GM19438 (cell line): ENCODE measurements at regions not wholly inside any gene's neighbourhood (a gene's known extent, or its start where the extent isn't known, plus 50 kb on each side); places are given as distances from the start of the nearest gene placed in this dataset.
"Not testable (repeated sequence)": the region's sequence is repeated elsewhere in the genome, so short reads cannot be mapped to it uniquely, and the experiment has no call there.

Experiments
- ATAC-seq: cut with Tn5 transposase; IDR thresholded peaks from one replicate; pipeline ENCODE4 v1.9.1; 2021; ENCODE audit warnings: low read depth; ENCODE audit not compliant: unreplicated experiment

DNA sequence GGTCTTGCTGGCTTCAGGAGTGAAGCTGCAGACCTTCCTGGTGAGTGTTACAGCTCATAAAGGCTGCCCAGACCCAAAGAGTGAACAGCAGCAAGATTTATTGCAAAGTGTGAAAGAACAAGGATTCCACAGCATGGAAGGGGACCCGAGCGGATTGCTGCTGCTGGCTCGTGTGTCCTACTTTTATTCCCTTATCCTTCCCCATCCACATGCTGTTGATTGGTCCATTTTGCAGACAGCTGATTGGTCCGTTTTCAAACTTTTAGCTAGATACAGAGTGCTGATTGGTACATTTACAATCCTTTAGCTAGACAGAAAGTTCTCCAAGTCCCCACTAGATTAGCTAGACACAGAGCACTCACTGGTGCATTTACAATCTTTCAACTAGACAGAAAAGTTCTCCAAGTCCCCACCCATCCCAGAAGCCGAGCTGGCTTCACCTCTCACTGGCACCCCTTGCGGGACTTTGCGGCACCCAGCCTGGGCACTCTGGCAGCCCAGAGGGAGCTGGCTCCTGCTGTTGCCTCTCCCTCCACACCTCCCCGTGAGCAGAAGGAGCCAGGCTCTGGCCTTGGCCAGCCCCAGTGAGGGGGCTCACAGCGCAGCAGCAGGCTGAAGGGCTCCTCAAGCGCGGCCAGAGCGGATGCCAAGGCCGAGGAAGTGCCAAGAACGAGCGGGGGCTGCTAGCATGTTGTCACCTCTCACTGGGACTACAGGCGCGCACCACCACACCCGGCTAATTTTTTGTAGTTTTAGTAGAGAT lies 369.6 kb upstream of the POT1 start:
- ATAC-seq = no peak

DNA sequence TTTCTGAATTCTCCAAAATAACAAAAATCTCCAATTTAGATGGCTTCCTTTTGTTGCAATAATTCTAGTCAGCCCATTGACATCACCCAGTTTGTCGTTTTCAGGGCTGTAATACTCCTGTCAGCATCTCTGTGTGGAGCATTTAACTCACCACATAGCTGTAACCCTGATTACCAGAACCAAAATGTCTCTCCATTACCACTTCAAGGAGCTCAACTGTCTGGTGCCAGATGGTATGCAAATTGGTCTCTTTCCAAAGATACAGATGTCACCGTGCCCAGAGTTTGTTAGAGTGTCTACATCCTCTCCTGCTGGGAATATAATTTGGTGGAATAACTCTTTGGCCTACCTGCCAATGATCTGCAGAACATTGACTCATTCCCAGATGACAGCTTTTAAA lies 350.3 kb upstream of the POT1 start:
- no peak for ATAC-seq

DNA sequence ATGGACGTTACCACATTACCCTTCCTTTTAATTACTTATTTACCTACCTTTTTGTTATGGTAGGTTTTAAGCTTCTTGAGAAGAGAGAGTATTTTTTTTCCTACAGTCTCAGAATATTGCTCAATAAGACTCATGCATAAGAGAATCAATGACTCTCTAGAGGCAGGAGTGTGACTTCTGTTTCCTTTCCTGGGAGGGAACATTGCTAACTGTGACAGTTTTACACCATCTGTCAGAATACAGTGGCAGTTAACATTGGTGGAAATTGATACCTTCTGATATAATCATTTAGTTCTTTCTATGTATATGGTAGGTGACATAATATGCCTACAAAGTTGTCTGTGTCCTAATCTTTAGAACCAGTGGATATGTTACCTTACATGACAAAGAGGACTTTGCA lies 348.7 kb upstream of the POT1 start:
- ATAC-seq = no peak

- not testable (repeated sequence) for ATAC-seq
Observed at GRCh38 chr7:125274742-125275141, 345.1 kb upstream of the POT1 start.

DNA sequence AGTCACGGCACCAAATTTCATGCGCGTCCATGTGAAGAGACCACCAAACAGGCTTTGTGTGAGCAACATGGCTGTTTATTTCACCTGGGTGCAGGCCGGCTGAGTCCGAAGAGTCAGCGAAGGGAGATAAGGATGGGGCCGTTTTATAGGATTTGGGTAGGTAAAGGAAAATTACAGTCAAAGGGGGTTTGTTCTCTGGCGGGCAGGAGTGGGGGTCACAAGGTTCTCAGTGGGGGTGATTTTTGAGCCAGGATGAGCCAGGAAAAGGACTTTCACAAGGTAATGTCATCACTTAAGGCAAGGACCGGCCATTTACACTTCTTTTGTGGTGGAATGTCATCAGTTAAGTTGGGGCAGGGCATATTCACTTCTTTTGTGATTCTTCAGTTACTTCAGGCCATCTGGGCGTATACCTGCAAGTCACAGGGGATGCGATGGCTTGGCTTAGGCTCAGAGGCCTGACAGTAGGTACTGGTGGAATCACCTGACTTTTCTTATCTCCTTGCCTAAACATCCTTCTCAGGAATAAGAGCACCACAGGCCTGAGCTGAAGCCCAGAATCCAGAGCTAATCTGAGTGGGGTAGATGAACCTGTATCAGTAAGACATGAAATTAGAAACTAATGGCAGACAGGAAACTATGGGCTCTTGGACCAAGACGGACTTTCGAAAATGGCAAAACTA lies 334.7 kb upstream of the POT1 start:
- not testable (repeated sequence) for ATAC-seq

DNA sequence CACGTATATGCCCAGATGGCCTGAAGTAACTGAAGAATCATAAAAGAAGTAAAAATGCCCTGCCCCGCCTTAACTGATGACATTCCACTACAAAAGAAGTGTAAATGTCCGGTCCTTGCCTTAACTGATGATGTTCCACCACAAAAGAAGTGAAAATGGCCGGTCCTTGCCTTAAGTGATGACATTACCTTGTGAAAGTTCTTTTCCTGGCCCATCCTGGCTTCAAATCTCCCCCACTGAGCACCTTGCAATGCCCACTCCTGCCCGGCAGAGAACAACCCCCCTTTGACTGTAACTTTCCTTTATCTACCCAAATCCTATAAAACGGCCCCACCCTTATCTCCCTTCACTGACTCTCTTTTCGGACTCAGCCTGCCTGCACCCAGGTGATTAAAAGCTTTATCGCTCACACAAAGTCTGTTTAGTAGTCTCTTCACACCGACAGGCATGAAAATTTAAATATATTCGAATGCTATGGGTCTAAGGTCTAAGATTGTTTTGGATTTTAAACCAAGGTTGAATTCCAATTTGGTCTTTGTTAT lies 329.3 kb upstream of the POT1 start:
- ATAC-seq = not testable (repeated sequence)

DNA sequence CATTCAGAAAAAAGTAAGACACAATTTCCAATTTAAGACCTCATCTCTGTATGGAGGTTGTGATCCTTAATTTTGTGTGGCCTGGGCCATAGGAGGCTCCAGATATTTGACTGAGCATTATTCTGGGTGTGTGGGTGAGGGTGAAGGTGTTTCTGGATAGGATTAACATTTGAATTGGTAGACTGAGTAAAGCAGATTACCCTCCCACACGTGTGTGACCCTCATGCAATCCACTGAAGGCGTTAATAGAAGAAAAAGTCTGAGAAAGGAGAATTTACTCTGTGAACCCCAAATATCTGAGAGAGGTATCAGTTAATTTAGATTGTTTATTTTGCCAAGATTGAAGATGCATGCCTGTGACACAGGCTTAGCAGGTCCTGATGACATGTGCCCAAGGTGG lies 328.0 kb upstream of the POT1 start:
- no peak for ATAC-seq

DNA sequence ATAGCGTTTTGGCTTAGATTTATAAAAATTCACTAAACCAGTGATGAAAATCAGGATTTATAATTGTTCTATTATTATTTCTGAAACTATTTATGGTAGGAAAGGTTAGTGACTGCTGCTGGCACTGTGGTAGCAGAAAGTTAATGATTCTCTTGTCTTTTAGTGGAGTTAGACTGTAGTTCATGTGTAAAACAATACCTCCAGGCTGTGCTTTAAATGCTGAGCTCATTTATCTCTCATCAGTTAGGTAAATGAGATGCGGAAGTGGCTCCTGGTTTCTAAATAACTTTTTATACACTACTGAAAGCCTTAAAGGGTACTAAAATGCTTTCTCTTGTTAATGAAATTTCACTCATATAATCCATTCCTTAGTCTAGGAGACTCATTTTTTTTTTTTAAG lies 326.8 kb upstream of the POT1 start:
- ATAC-seq = no peak

- no peak for ATAC-seq
Observed at GRCh38 chr7:125255810-125256209, 326.2 kb upstream of the POT1 start.

GRCh38 chr7:125254566-125254965 lies 324.9 kb upstream of the POT1 start:
- ATAC-seq = no peak

- ATAC-seq = no peak
Observed at GRCh38 chr7:125253452-125254190, 324.0 kb upstream of the POT1 start.

DNA sequence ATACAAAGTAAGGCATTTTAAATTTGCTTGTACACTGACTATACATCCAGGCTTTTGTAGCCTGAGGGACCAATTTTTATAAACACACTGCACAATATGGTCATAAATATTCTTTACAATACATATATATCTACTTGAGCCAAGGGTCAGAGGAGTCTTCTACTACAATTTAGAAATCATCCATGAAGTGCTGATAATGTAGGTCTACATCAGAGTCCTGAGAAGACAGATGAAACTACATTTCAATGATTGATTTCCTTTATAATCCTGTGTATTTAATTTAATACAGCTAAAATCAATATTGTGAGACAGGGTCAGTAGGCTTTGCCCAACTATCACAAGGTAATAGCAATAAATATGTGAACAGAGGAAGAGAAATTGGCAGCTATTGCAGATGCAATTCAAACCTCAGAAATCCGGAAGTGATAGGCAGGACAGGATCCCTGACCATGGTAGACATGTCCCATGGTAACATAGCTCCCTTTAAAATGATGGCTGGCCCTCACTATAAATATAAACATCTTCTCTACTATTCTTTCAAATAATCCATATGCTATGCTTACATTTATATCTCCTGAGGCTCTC lies 318.0 kb upstream of the POT1 start:
- no peak for ATAC-seq

GRCh38 chr7:125246706-125247105 lies 317.1 kb upstream of the POT1 start:
- no peak for ATAC-seq

GRCh38 chr7:125241548-125241947 lies 311.9 kb upstream of the POT1 start:
- ATAC-seq = no peak

DNA sequence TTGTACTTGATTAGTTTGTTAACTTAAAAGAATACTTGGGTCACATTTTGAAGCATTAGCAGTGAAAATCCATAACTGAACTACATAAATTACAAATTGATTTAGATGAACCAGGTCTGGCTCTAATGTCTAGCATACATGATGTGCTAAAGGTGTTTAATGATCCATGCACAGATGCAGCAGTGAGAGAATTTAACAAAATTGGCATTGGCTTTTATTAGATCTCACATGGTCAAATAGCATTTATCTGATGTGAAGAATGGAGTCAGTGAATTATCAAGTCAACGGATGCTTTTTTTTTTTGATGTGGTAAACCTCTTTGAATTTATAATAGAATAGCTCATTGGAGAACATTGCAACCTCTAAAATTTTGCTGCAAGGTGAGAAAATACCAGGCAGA lies 293.0 kb upstream of the POT1 start:
- ATAC-seq = no peak

DNA sequence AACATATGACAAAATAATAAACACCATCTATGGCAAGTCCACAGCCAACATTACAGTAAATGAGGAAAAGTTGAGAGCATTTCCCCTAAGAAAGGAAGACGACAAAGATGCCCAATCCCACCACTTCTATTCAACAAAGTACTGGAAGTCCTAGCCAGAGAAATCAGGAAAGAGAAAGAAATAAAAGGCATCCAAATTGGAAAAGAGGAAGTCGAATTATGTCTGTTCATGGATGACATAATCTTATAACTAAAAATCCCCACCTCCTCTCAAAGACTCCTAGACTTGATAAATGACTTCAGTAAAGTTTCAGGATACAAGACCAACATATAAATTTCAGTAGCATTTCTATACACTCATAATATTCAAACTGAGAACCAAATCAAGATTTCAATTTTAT lies 288.5 kb upstream of the POT1 start:
- no peak for ATAC-seq

DNA sequence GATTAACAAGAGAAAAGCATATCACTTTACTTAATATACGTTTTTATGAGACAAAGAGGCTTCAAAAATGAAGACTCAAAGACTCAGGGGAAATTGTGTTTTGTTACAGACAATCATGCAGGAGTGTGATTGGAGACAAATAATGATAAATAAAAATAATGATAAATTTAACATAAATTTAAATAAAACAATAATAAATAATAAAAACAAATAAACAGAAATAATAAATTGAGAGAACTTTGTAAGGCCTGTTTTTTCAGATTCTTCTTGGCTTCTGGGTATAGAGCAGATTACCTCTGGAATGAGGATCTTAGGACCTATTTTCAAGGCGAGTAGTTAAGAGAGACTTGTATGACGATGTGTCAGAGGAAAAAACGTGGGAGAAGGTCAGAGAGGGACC lies 271.4 kb upstream of the POT1 start:
- no peak for ATAC-seq

- ATAC-seq = no peak
Observed at GRCh38 chr7:125197731-125198393, 268.2 kb upstream of the POT1 start.

- no peak for ATAC-seq
Observed at GRCh38 chr7:125195156-125195555, 265.5 kb upstream of the POT1 start.

GRCh38 chr7:125193263-125193662 lies 263.6 kb upstream of the POT1 start:
- ATAC-seq = no peak
